IMR-90 (cell line): ENCODE measurements at regions not wholly inside any gene's neighbourhood (a gene's known extent, or its start where the extent isn't known, plus 50 kb on each side); places are given as distances from the start of the nearest gene placed in this dataset.
"Not testable (repeated sequence)": the region's sequence is repeated elsewhere in the genome, so short reads cannot be mapped to it uniquely, and the experiment has no call there.

Experiments used
- ATAC-seq: fragments of 200-7000 bp; cut with Tn5 transposase; 2 replicates; pipeline ENCODE4 v1.9.1; 2020; ENCODE audit warnings: low read depth, mild to moderate bottlenecking, moderate library complexity
- BruUV-seq: library from RNA; stranded (reverse); fragments of 400-500 nt; replicated peaks from 2 replicates; lab custom pipeline; 2021; lab: Mats Ljungman, UMichigan
- CTCF ChIA-PET: fragments of 300-600 bp; formaldehyde crosslinking; extraction: SDS; loops from one replicate; lab custom pipeline; 2021; ENCODE audit warnings: antibody characterized with exemption; lab: Yijun Ruan, JAX
- POLR2A ChIA-PET: fragments of 300-600 bp; sonication (Branson Sonifier 250); formaldehyde crosslinking; loops from one replicate; lab custom pipeline; 2022; ENCODE audit warnings: antibody characterized with exemption; ENCODE audit not compliant: unreplicated experiment; lab: Charles Lee
- DNase-seq: peaks from one replicate; pipeline ENCODE4 v3.0.0; 2013
- H2AFZ ChIP-seq: replicated peaks from 2 replicates; pipeline ENCODE3; 2013; ENCODE audit warnings: low read length, mild to moderate bottlenecking; ENCODE audit not compliant: poor library complexity
- H2AK5ac ChIP-seq: 2 replicates; pipeline ENCODE4 v1.6.1; 2013; ENCODE audit warnings: low read depth, low read length, inconsistent platforms
- H2AK9ac ChIP-seq: replicated peaks from 2 replicates; pipeline ENCODE3; 2013; ENCODE audit warnings: mild to moderate bottlenecking, low read depth, low read length, moderate library complexity; ENCODE audit not compliant: poor library complexity
- H2BK120ac ChIP-seq: 2 replicates; pipeline ENCODE4 v1.6.1; 2013; ENCODE audit warnings: low read depth, low read length, inconsistent platforms
- H2BK15ac ChIP-seq: 3 replicates; pipeline ENCODE4 v1.6.1; 2013; ENCODE audit warnings: low read depth, low read length, inconsistent platforms
- H2BK20ac ChIP-seq: 2 replicates; pipeline ENCODE4 v1.6.1; 2013; ENCODE audit warnings: low read depth, mild to moderate bottlenecking, inconsistent platforms, low read length, moderate library complexity
- H2BK5ac ChIP-seq: 2 replicates; pipeline ENCODE4 v1.6.1; 2013; ENCODE audit warnings: mild to moderate bottlenecking, low read depth, low read length, inconsistent platforms; ENCODE audit not compliant: poor library complexity, severe bottlenecking
- H3K14ac ChIP-seq: replicated peaks from 2 replicates; pipeline ENCODE4 v1.6.1; 2013; ENCODE audit warnings: low read depth, low read length, inconsistent platforms
- H3K18ac ChIP-seq: 2 replicates; pipeline ENCODE4 v1.6.1; 2013; ENCODE audit warnings: low read depth, low read length, control low read depth
- H3K23ac ChIP-seq: 2 replicates; pipeline ENCODE4 v1.6.1; 2013; ENCODE audit warnings: low read depth, low read length, inconsistent platforms
- H3K27ac ChIP-seq: 2 replicates; pipeline ENCODE4 v1.5.1; 2013; ENCODE audit warnings: mild to moderate bottlenecking, control low read depth, low read length; ENCODE audit not compliant: insufficient read depth
- H3K27me3 ChIP-seq: 2 replicates; pipeline ENCODE4 v1.6.1; 2013; ENCODE audit warnings: low read length; ENCODE audit not compliant: control insufficient read depth, insufficient read depth
- H3K36me3 ChIP-seq: 2 replicates; pipeline ENCODE4 v1.6.1; 2013; ENCODE audit warnings: low read length, mixed read lengths; ENCODE audit not compliant: control insufficient read depth, insufficient read depth
- H3K4ac ChIP-seq: 2 replicates; pipeline ENCODE4 v1.6.1; 2013; ENCODE audit warnings: low read depth, low read length, inconsistent platforms
- H3K4me1 ChIP-seq: 2 replicates; pipeline ENCODE4 v1.6.1; 2013; ENCODE audit warnings: low read length, mixed read lengths; ENCODE audit not compliant: control insufficient read depth, insufficient read depth
- H3K4me2 ChIP-seq: 2 replicates; pipeline ENCODE4 v1.6.1; 2013; ENCODE audit warnings: low read depth, mild to moderate bottlenecking, control low read depth, low read length, moderate library complexity
- H3K4me3 ChIP-seq: 2 replicates; pipeline ENCODE4 v1.5.1; 2013; ENCODE audit warnings: low read depth, mild to moderate bottlenecking, control low read depth, low read length, moderate library complexity; ENCODE audit not compliant: insufficient read depth
- H3K56ac ChIP-seq: 2 replicates; pipeline ENCODE4 v1.6.1; 2013; ENCODE audit warnings: low read length, inconsistent platforms; ENCODE audit not compliant: insufficient read depth; ENCODE audit errors: extremely low read depth
- H3K79me1 ChIP-seq, 2 experiments: 2 replicates each; pipeline ENCODE4 v1.6.1; 2013; ENCODE audit warnings: low read length in 2 of 2, inconsistent platforms in 1 of 2, low read depth in 1 of 2
- H3K9ac ChIP-seq: 2 replicates; pipeline ENCODE4 v1.6.1; 2013; ENCODE audit warnings: low read depth, low read length, control low read depth
- H3K9me1 ChIP-seq: 2 replicates; pipeline ENCODE4 v1.6.1; 2013; ENCODE audit warnings: low read length, inconsistent platforms; ENCODE audit not compliant: insufficient read depth
- H3K9me3 ChIP-seq: 2 replicates; pipeline ENCODE4 v1.6.1; 2013; ENCODE audit warnings: low read length; ENCODE audit not compliant: control insufficient read depth, insufficient read depth
- H4K20me1 ChIP-seq: 2 replicates; pipeline ENCODE4 v1.6.1; 2013; ENCODE audit warnings: low read length, inconsistent platforms; ENCODE audit not compliant: insufficient read depth
- H4K5ac ChIP-seq: 2 replicates; pipeline ENCODE4 v1.6.1; 2013; ENCODE audit warnings: mild to moderate bottlenecking, low read depth, low read length, control low read depth
- H4K8ac ChIP-seq, 2 experiments: 2 replicates each; pipeline ENCODE4 v1.6.1; 2013; ENCODE audit warnings: low read depth in 2 of 2, low read length in 2 of 2, control low read depth in 1 of 2, inconsistent platforms in 1 of 2
- H4K91ac ChIP-seq: 2 replicates; pipeline ENCODE4 v1.6.1; 2013; ENCODE audit warnings: low read depth, low read length, inconsistent platforms; ENCODE audit not compliant: insufficient read depth
- POLR2A ChIP-seq: IDR thresholded peaks from 2 replicates; pipeline ENCODE4 v1.6.1; 2012; ENCODE audit warnings: mild to moderate bottlenecking, low read depth, low read length
- RCOR1 ChIP-seq: IDR thresholded peaks from 2 replicates; pipeline ENCODE4 v1.6.1; 2012; ENCODE audit warnings: mild to moderate bottlenecking, low read length, improper control_type of control experiment; ENCODE audit not compliant: insufficient replicate concordance
- WGBS, 2 experiments: methylation state at CpG; one replicate each; pipeline versions ENCODE4 v1.1.5 to v1.1.7; 2013; ENCODE audit warnings: missing lambda C conversion rate in 2 of 2; ENCODE audit not compliant: insufficient read length in 1 of 2; ENCODE audit errors: extremely low coverage in 2 of 2; 5-methylcytosine and 5-hydroxymethylcytosine counted together
- dilution Hi-C: fragments of 300-500 bp; cut with HindIII; formaldehyde crosslinking; loops from one replicate; pipeline ENCODE4 v1.14.3; 2018; ENCODE audit warnings: low sequenced_read_pairs; ENCODE audit not compliant: unreplicated experiment
- in situ Hi-C: fragments of 300-500 bp; cut with MboI; formaldehyde crosslinking; loops from 3 replicates; pipeline ENCODE4 v1.14.3; 2019; ENCODE audit warnings: low sequenced_read_pairs, inconsistent platforms, mixed read lengths
- intact Hi-C: fragments of 100-400 bp; cut with micrococcal nuclease; formaldehyde crosslinking; loops from 2 replicates; pipeline ENCODE4 v1.10.0; 2022
- TF ChIP-seq, protein P1 (sequence below): conservative IDR thresholded peaks from 2 replicates; pipeline ENCODE4 v1.5.1; 2012; ENCODE audit warnings: mild to moderate bottlenecking, low read depth, low read length, improper control_type of control experiment

GRCh38 chr11:22536071-22536470 lies 89.6 kb downstream of the FANCF start:
- H3K27ac ChIP-seq, result no peak overlapping the region
- no peak overlapping the region for H3K23ac ChIP-seq
- POLR2A ChIA-PET, result no interaction called here
- no peak overlapping the region for H2BK15ac ChIP-seq
- H2BK120ac ChIP-seq, result no peak overlapping the region
- no TSS peak for BruUV-seq
- H3K9me3 ChIP-seq, result no peaks in the 10 kb centered on the region
- no peaks in the 10 kb centered on the region for H3K4me1 ChIP-seq
- TF ChIP-seq POLR2A (no peak), RCOR1 (no peak)
- TF ChIP-seq, protein P1, sequence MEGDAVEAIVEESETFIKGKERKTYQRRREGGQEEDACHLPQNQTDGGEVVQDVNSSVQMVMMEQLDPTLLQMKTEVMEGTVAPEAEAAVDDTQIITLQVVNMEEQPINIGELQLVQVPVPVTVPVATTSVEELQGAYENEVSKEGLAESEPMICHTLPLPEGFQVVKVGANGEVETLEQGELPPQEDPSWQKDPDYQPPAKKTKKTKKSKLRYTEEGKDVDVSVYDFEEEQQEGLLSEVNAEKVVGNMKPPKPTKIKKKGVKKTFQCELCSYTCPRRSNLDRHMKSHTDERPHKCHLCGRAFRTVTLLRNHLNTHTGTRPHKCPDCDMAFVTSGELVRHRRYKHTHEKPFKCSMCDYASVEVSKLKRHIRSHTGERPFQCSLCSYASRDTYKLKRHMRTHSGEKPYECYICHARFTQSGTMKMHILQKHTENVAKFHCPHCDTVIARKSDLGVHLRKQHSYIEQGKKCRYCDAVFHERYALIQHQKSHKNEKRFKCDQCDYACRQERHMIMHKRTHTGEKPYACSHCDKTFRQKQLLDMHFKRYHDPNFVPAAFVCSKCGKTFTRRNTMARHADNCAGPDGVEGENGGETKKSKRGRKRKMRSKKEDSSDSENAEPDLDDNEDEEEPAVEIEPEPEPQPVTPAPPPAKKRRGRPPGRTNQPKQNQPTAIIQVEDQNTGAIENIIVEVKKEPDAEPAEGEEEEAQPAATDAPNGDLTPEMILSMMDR, result no peak
- H2AFZ ChIP-seq, result no peak overlapping the region
- H3K79me1 ChIP-seq, result no peaks in the 10 kb centered on the region
- no peak overlapping the region for H2AK5ac ChIP-seq
- in situ Hi-C loops, result no loop called here
- ATAC-seq (no peak), DNase-seq (no peak)
- H3K9ac ChIP-seq, result no peak overlapping the region
- no peak overlapping the region for H2BK5ac ChIP-seq
- no peak overlapping the region for H3K18ac ChIP-seq
- no peak overlapping the region for H4K5ac ChIP-seq
- intact Hi-C loops, result no loop called here
- H3K14ac ChIP-seq, result no peak overlapping the region
- CTCF ChIA-PET, result no interaction called here
- H4K8ac ChIP-seq, result no peak overlapping the region
- no peaks in the 10 kb centered on the region for H3K27me3 ChIP-seq
- no peaks in the 10 kb centered on the region for H4K20me1 ChIP-seq
- no peak overlapping the region for H3K4me2 ChIP-seq
- no peak overlapping the region for H3K56ac ChIP-seq
- H3K4me3 ChIP-seq, result no peak overlapping the region
- H2AK9ac ChIP-seq, result no peak overlapping the region
- H3K9me1 ChIP-seq, result no peaks in the 10 kb centered on the region
- H2BK20ac ChIP-seq, result no peak overlapping the region
- no peaks in the 10 kb centered on the region for H3K36me3 ChIP-seq
- no peak overlapping the region for H4K91ac ChIP-seq
- H3K4ac ChIP-seq, result no peak overlapping the region
- WGBS, 2 experiments, result no CpG with 5 or more reads among the region's 1 CpG
- dilution Hi-C loops, result no loop called here

GRCh38 chr11:22528612-22529429 lies 96.8 kb downstream of the FANCF start:
- H3K9me1 ChIP-seq, H4K8ac ChIP-seq, intact Hi-C loops, H3K36me3 ChIP-seq, H3K4me2 ChIP-seq, H2BK5ac ChIP-seq, H3K27me3 ChIP-seq, H3K9me3 ChIP-seq, H3K4me3 ChIP-seq, H2BK15ac ChIP-seq, H3K14ac ChIP-seq, CTCF ChIA-PET, H3K79me1 ChIP-seq, H3K56ac ChIP-seq, H3K4ac ChIP-seq, H2AK5ac ChIP-seq, H4K20me1 ChIP-seq, in situ Hi-C loops, DNase-seq, ATAC-seq, H3K4me1 ChIP-seq, H2AFZ ChIP-seq, H3K23ac ChIP-seq, BruUV-seq, H2BK120ac ChIP-seq, POLR2A ChIA-PET, H4K5ac ChIP-seq, H4K91ac ChIP-seq, H3K27ac ChIP-seq, H2BK20ac ChIP-seq, H3K18ac ChIP-seq, H3K9ac ChIP-seq, dilution Hi-C loops, H2AK9ac ChIP-seq: not testable (repeated sequence)
- no CpG with 5 or more reads among the region's 28 CpGs for WGBS, 2 experiments
